Endodermal cell (in vitro differentiated cells): ENCODE measurements at regions not wholly inside any gene's neighbourhood (a gene's known extent, or its start where the extent isn't known, plus 50 kb on each side); places are given as distances from the start of the nearest gene placed in this dataset.

Experiments used
- DNase-seq: peaks from one replicate; pipeline ENCODE4 v3.0.0-alpha.2; 2017
- H3K27ac ChIP-seq: 2 replicates; pipeline ENCODE4 v1.5.1; 2013; ENCODE audit warnings: mild to moderate bottlenecking, low read depth, low read length, moderate library complexity
- H3K27me3 ChIP-seq: 2 replicates; pipeline ENCODE4 v1.6.1; 2013; ENCODE audit warnings: mild to moderate bottlenecking, low read length, moderate library complexity; ENCODE audit not compliant: insufficient read depth, control insufficient read depth, poor library complexity, severe bottlenecking
- H3K36me3 ChIP-seq: 2 replicates; pipeline ENCODE4 v1.7.0; 2013; ENCODE audit warnings: mild to moderate bottlenecking, low read length, moderate library complexity; ENCODE audit not compliant: control insufficient read depth, insufficient read depth
- H3K4me1 ChIP-seq: one replicate; pipeline ENCODE4 v1.7.0; 2013; ENCODE audit warnings: low read length; ENCODE audit not compliant: control insufficient read depth, insufficient read depth
- H3K4me3 ChIP-seq: 2 replicates; pipeline ENCODE4 v1.5.1; 2013; ENCODE audit warnings: mild to moderate bottlenecking, low read length, moderate library complexity
- H3K9ac ChIP-seq: 2 replicates; pipeline ENCODE4 v1.6.1; 2013; ENCODE audit warnings: mild to moderate bottlenecking, low read length, moderate library complexity; ENCODE audit not compliant: poor library complexity, severe bottlenecking; ENCODE audit errors: extremely low read depth
- H3K9me3 ChIP-seq: 2 replicates; pipeline ENCODE4 v1.6.1; 2013; ENCODE audit warnings: mild to moderate bottlenecking, low read length, moderate library complexity; ENCODE audit not compliant: control insufficient read depth
- H3K27ac Mint-ChIP-seq: 2 replicates; pipeline ENCODE4 v1.8.0; 2020; ENCODE audit warnings: mixed read lengths
- H3K27me3 Mint-ChIP-seq: 2 replicates; pipeline ENCODE4 v1.8.0; 2021; ENCODE audit warnings: mild to moderate bottlenecking, mixed read lengths; ENCODE audit not compliant: insufficient read depth
- H3K36me3 Mint-ChIP-seq: 2 replicates; pipeline ENCODE4 v1.8.0; 2020; ENCODE audit warnings: low read depth, mixed read lengths
- H3K4me1 Mint-ChIP-seq: 2 replicates; pipeline ENCODE4 v1.8.0; 2020; ENCODE audit warnings: mixed read lengths
- H3K4me3 Mint-ChIP-seq: 2 replicates; pipeline ENCODE4 v1.8.0; 2020; ENCODE audit warnings: mild to moderate bottlenecking, moderate library complexity, mixed read lengths
- H3K9me3 Mint-ChIP-seq: 2 replicates; pipeline ENCODE4 v1.8.0; 2020; ENCODE audit warnings: mild to moderate bottlenecking, mixed read lengths
- WGBS, 2 experiments: methylation state at CpG; one replicate each; pipeline versions ENCODE4 v1.1.5 to v1.1.7; 2013; ENCODE audit warnings: missing lambda C conversion rate in 2 of 2, mixed read lengths in 1 of 2; ENCODE audit not compliant: insufficient coverage in 1 of 2, insufficient read length in 1 of 2; 5-methylcytosine and 5-hydroxymethylcytosine counted together
- TF ChIP-seq, protein P1 (sequence below): fragments of 200-600 bp; sonication (generic); conservative IDR thresholded peaks from 2 replicates; pipeline ENCODE4 v1.5.0; 2021; ENCODE audit warnings: antibody characterized with exemption, mild to moderate bottlenecking

DNA sequence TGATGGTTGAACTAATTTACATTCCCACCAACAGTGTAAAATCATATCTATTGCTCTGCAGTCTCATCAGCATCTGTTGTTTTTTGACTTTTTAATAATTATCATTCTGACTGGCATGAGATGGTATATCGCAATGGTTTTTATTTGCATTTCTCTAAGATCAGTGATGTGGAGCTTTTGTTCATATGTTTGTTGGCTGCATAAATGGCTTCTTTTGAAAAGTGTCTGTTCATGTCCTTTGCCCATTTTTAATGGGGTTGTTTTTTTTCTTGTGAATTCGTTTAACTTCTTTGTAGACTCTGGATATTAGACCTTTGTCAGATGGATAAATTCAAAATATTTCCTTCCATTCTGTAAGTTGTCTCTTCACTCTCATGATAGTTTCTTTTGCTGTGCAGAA, 115.2 kb upstream of the CDH12 start:
- H3K36me3 Mint-ChIP-seq, result no peaks in the 10 kb centered on the region
- H3K36me3 ChIP-seq, result no peaks in the 10 kb centered on the region
- H3K4me3 ChIP-seq, result no peak overlapping the region
- no peaks in the 10 kb centered on the region for H3K4me1 Mint-ChIP-seq
- no peaks in the 10 kb centered on the region for H3K4me1 ChIP-seq
- no peak for DNase-seq
- no peak overlapping the region for H3K9ac ChIP-seq
- peaks cover 8% of the 10 kb centered on the region for H3K9me3 ChIP-seq
- 97 to 100% methylated on average over 1 of the region's 2 CpGs for WGBS, 2 experiments
- no peak overlapping the region for H3K4me3 Mint-ChIP-seq
- TF ChIP-seq, protein P1, sequence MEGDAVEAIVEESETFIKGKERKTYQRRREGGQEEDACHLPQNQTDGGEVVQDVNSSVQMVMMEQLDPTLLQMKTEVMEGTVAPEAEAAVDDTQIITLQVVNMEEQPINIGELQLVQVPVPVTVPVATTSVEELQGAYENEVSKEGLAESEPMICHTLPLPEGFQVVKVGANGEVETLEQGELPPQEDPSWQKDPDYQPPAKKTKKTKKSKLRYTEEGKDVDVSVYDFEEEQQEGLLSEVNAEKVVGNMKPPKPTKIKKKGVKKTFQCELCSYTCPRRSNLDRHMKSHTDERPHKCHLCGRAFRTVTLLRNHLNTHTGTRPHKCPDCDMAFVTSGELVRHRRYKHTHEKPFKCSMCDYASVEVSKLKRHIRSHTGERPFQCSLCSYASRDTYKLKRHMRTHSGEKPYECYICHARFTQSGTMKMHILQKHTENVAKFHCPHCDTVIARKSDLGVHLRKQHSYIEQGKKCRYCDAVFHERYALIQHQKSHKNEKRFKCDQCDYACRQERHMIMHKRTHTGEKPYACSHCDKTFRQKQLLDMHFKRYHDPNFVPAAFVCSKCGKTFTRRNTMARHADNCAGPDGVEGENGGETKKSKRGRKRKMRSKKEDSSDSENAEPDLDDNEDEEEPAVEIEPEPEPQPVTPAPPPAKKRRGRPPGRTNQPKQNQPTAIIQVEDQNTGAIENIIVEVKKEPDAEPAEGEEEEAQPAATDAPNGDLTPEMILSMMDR, result no peak
- H3K27me3 ChIP-seq, result no peaks in the 10 kb centered on the region
- no peaks in the 10 kb centered on the region for H3K27me3 Mint-ChIP-seq
- H3K27ac ChIP-seq, result no peak overlapping the region
- H3K9me3 Mint-ChIP-seq, result peaks cover 9% of the 10 kb centered on the region
- no peak overlapping the region for H3K27ac Mint-ChIP-seq

DNA sequence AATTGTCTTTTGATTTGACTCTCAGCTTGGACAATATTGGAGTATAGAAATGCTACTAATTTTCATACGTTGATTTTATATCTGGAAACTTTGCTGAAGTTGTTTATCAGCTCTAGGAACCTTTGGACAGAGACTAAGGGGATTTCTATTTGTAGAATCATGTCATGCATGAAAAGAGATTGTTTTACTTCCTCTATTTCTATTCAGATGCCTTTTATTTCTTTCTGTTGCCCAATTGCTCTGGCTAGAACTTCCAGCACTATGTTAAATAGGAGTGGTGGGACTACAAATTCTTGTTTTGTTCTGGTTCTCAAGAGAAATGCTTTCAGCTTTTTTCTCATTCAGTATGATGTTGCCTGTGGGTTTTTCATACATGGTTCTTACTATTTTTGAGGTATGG, 112.8 kb upstream of the CDH12 start:
- no peak overlapping the region for H3K27ac Mint-ChIP-seq
- no peaks in the 10 kb centered on the region for H3K27me3 Mint-ChIP-seq
- WGBS, 2 experiments, result 88 to 95% methylated on average over 1 of the region's 1 CpG

DNA sequence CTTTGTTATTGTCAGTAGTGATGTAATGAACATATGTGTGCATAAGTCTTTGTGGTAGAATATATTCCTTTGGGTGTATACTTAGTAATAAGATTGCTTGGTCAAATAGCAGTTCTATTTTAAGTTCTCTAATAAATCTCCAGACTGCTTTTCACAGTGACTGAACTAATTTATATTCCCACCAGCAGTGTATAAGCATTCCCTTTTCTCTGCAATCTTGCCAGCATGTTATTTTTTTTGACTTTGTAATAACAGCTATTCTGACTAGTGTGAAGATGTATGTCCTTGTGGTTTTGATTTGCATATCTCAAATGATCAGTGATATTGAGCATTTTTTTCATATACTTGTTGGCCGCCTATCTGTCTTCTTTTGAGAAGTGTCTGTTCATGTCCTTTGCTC, 111.5 kb upstream of the CDH12 start:
- no peaks in the 10 kb centered on the region for H3K36me3 Mint-ChIP-seq
- Histone ChIP-seq H3K27me3 (no peaks in the 10 kb centered on the region), H3K4me1 (no peaks in the 10 kb centered on the region), H3K27ac (no peak overlapping the region), H3K9me3 (peaks cover 8% of the 10 kb centered on the region), H3K9ac (no peak overlapping the region), H3K4me3 (no peak overlapping the region), H3K36me3 (no peaks in the 10 kb centered on the region)
- WGBS, 2 experiments, result 88% methylated on average over 1 of the region's 1 CpG; no CpG with 5 or more reads in 1 of the 2 experiments
- no peak overlapping the region for H3K27ac Mint-ChIP-seq
- no peaks in the 10 kb centered on the region for H3K27me3 Mint-ChIP-seq
- H3K4me3 Mint-ChIP-seq, result no peak overlapping the region
- TF ChIP-seq, protein P1, result no peak
- H3K9me3 Mint-ChIP-seq, result peaks cover 9% of the 10 kb centered on the region
- H3K4me1 Mint-ChIP-seq, result no peaks in the 10 kb centered on the region
- DNase-seq, result no peak

More for the DNA sequence above, 112.8 kb upstream of the CDH12 start:
- H3K36me3 Mint-ChIP-seq, result no peaks in the 10 kb centered on the region
- Histone ChIP-seq H3K4me1 (no peaks in the 10 kb centered on the region), H3K27me3 (no peaks in the 10 kb centered on the region), H3K27ac (no peak overlapping the region), H3K36me3 (no peaks in the 10 kb centered on the region), H3K9ac (no peak overlapping the region), H3K9me3 (peaks cover 8% of the 10 kb centered on the region), H3K4me3 (no peak overlapping the region)
- H3K4me1 Mint-ChIP-seq, result no peaks in the 10 kb centered on the region
- DNase-seq, result no peak
- TF ChIP-seq, protein P1, result no peak
- no peak overlapping the region for H3K4me3 Mint-ChIP-seq
- H3K9me3 Mint-ChIP-seq, result peaks cover 9% of the 10 kb centered on the region
